Daoy (cell line): ENCODE measurements at regions not wholly inside any gene's neighbourhood (a gene's known extent, or its start where the extent isn't known, plus 50 kb on each side); places are given as distances from the start of the nearest gene placed in this dataset.
"Not testable (repeated sequence)": the region's sequence is repeated elsewhere in the genome, so short reads cannot be mapped to it uniquely, and the experiment has no call there.

Experiments
- DNase-seq: peaks from one replicate; pipeline ENCODE4 v3.0.0-alpha.2; 2015; ENCODE audit warnings: low read depth

GRCh38 chr7:17046666-17047065 lies 164.9 kb upstream of the AGR3 start:
- no peak for DNase-seq

- not testable (repeated sequence) for DNase-seq
These were observed 171.4 kb upstream of the AGR3 start for GRCh38 chr7:17053164-17053563.

GRCh38 chr7:17054206-17054605 lies 172.4 kb upstream of the AGR3 start:
- no peak for DNase-seq

- DNase-seq: no peak
These were observed 173.1 kb upstream of the AGR3 start for GRCh38 chr7:17054836-17055235.

- no peak for DNase-seq
These were observed 173.8 kb upstream of the AGR3 start for GRCh38 chr7:17055596-17055995.

GRCh38 chr7:17056491-17057142 lies 174.8 kb upstream of the AGR3 start:
- no peak for DNase-seq

GRCh38 chr7:17057143-17057509 lies 175.3 kb upstream of the AGR3 start:
- DNase-seq: no peak

GRCh38 chr7:17058568-17058967 lies 176.8 kb upstream of the AGR3 start:
- peak; percentile 31 for DNase-seq

GRCh38 chr7:17060051-17060450 lies 178.3 kb upstream of the AGR3 start:
- no peak for DNase-seq

GRCh38 chr7:17061443-17061842 lies 179.7 kb upstream of the AGR3 start:
- DNase-seq: no peak

GRCh38 chr7:17062151-17063044 lies 180.6 kb upstream of the AGR3 start:
- no peak for DNase-seq

- DNase-seq: no peak
These were observed 181.2 kb upstream of the AGR3 start for GRCh38 chr7:17063045-17063383.

- no peak for DNase-seq
These were observed 185.9 kb upstream of the AGR3 start for GRCh38 chr7:17067691-17068090.

GRCh38 chr7:17069146-17069545 lies 187.4 kb upstream of the AGR3 start:
- no peak for DNase-seq

GRCh38 chr7:17070231-17070708 lies 188.5 kb upstream of the AGR3 start:
- DNase-seq: no peak

- DNase-seq: no peak
These were observed 190.1 kb upstream of the AGR3 start for GRCh38 chr7:17071866-17072265.

- no peak for DNase-seq
These were observed 193.9 kb upstream of the AGR3 start for GRCh38 chr7:17075601-17076255.

GRCh38 chr7:17078298-17078697 lies 196.5 kb upstream of the AGR3 start:
- no peak for DNase-seq

GRCh38 chr7:17083392-17084165 lies 201.8 kb upstream of the AGR3 start:
- DNase-seq: no peak

- DNase-seq: no peak
These were observed 202.3 kb upstream of the AGR3 start for GRCh38 chr7:17084166-17084475.

- DNase-seq: no peak
These were observed 203.4 kb upstream of the AGR3 start for GRCh38 chr7:17085186-17085585.

- no peak for DNase-seq
These were observed 204.6 kb upstream of the AGR3 start for GRCh38 chr7:17086403-17086802.
